ENCODE measurements at regions not wholly inside any gene's neighbourhood (a gene's known extent, or its start where the extent isn't known, plus 50 kb on each side); places are given as distances from the start of the nearest gene placed in this dataset.
"Not testable (repeated sequence)": the region's sequence is repeated elsewhere in the genome, so short reads cannot be mapped to it uniquely, and the experiment has no call there.

- DNase-seq (ENCODE audit: low read depth): no peak
Measured at GRCh38 chr12:114501474-114501807, 95.5 kb upstream of the TBX5 start.

GRCh38 chr12:114500775-114501473 is 95.0 kb upstream of the TBX5 start:
- DNase-seq (ENCODE audit: low read depth): no peak

- no peak for DNase-seq (ENCODE audit: low read depth)
Measured at GRCh38 chr12:114500131-114500530, 94.2 kb upstream of the TBX5 start.

GRCh38 chr12:114499338-114499737 is 93.4 kb upstream of the TBX5 start:
- DNase-seq (ENCODE audit: low read depth): no peak

GRCh38 chr12:114491916-114492315 is 86.0 kb upstream of the TBX5 start:
- DNase-seq (ENCODE audit: low read depth): no peak

GRCh38 chr12:114484822-114485459 is 79.0 kb upstream of the TBX5 start:
- DNase-seq (ENCODE audit: low read depth): not testable (repeated sequence)

GRCh38 chr12:114483996-114484395 is 78.1 kb upstream of the TBX5 start:
- DNase-seq (ENCODE audit: low read depth): no peak

- DNase-seq (ENCODE audit: low read depth): no peak
Measured at GRCh38 chr12:114481200-114481535, 75.2 kb upstream of the TBX5 start.

- DNase-seq (ENCODE audit: low read depth): no peak
Measured at GRCh38 chr12:114480337-114481199, 74.6 kb upstream of the TBX5 start.

- DNase-seq (ENCODE audit: low read depth): no peak
Measured at GRCh38 chr12:114479831-114480230, 73.9 kb upstream of the TBX5 start.

- no peak for DNase-seq (ENCODE audit: low read depth)
Measured at GRCh38 chr12:114478865-114479264, 72.9 kb upstream of the TBX5 start.

GRCh38 chr12:114477989-114478395 is 72.0 kb upstream of the TBX5 start:
- no peak for DNase-seq (ENCODE audit: low read depth)

GRCh38 chr12:114476159-114476558 is 70.2 kb upstream of the TBX5 start:
- no peak for DNase-seq (ENCODE audit: low read depth)

- DNase-seq (ENCODE audit: low read depth): no peak
Measured at GRCh38 chr12:114473717-114474116, 67.8 kb upstream of the TBX5 start.

- DNase-seq (ENCODE audit: low read depth): no peak
Measured at GRCh38 chr12:114473018-114473417, 67.1 kb upstream of the TBX5 start.

GRCh38 chr12:114457620-114458019 is 51.7 kb upstream of the TBX5 start:
- DNase-seq (ENCODE audit: low read depth): no peak
